SKM-1 (cell line): ENCODE measurements at regions not wholly inside any gene's neighbourhood (a gene's known extent, or its start where the extent isn't known, plus 50 kb on each side); places are given as distances from the start of the nearest gene placed in this dataset.

Experiments
- DNase-seq: peaks from one replicate; lab custom pipeline; 2025; ENCODE audit not compliant: unreplicated experiment; lab: John Stamatoyannopoulos, UW

- DNase-seq: no peak
Measured at GRCh38 chr1:195941795-195942194, 666.4 kb downstream of the KCNT2 start.

- DNase-seq: no peak
Measured at GRCh38 chr1:195941314-195941713, 666.9 kb downstream of the KCNT2 start.

GRCh38 chr1:195939844-195940243 lies 668.4 kb downstream of the KCNT2 start:
- no peak for DNase-seq

GRCh38 chr1:195934817-195935553 lies 673.3 kb downstream of the KCNT2 start:
- no peak for DNase-seq

GRCh38 chr1:195933835-195934234 lies 674.4 kb downstream of the KCNT2 start:
- no peak for DNase-seq

- peak; percentile 57 for DNase-seq
Measured at GRCh38 chr1:195915826-195916225, 692.4 kb downstream of the KCNT2 start.

- no peak for DNase-seq
Measured at GRCh38 chr1:195909061-195909460, 699.2 kb downstream of the KCNT2 start.

- DNase-seq: peak; percentile 64
Measured at GRCh38 chr1:195908121-195908520, 700.1 kb downstream of the KCNT2 start.

- DNase-seq: no peak
Measured at GRCh38 chr1:195903203-195903602, 705.0 kb downstream of the KCNT2 start.

GRCh38 chr1:195902779-195903178 lies 705.5 kb downstream of the KCNT2 start:
- DNase-seq: no peak

GRCh38 chr1:195899762-195900352 lies 708.4 kb downstream of the KCNT2 start:
- no peak for DNase-seq

- no peak for DNase-seq
Measured at GRCh38 chr1:195898924-195899323, 709.3 kb downstream of the KCNT2 start.

- no peak for DNase-seq
Measured at GRCh38 chr1:195898373-195898772, 709.9 kb downstream of the KCNT2 start.

GRCh38 chr1:195897076-195897475 lies 711.2 kb downstream of the KCNT2 start:
- DNase-seq: no peak

GRCh38 chr1:195894411-195894810 lies 713.8 kb downstream of the KCNT2 start:
- no peak for DNase-seq

GRCh38 chr1:195886000-195886399 lies 722.2 kb downstream of the KCNT2 start:
- no peak for DNase-seq

- DNase-seq: no peak
Measured at GRCh38 chr1:195878478-195878877, 729.8 kb downstream of the KCNT2 start.

GRCh38 chr1:195876792-195877191 lies 731.4 kb downstream of the KCNT2 start:
- no peak for DNase-seq

GRCh38 chr1:195872376-195872775 lies 735.9 kb downstream of the KCNT2 start:
- DNase-seq: no peak

- DNase-seq: no peak
Measured at GRCh38 chr1:195867638-195868037, 740.6 kb downstream of the KCNT2 start.

- no peak for DNase-seq
Measured at GRCh38 chr1:195866781-195867222, 741.4 kb downstream of the KCNT2 start.

GRCh38 chr1:195866091-195866780 lies 742.0 kb downstream of the KCNT2 start:
- no peak for DNase-seq
